ENCODE measurements at regions not wholly inside any gene's neighbourhood (a gene's known extent, or its start where the extent isn't known, plus 50 kb on each side); places are given as distances from the start of the nearest gene placed in this dataset.

DNA sequence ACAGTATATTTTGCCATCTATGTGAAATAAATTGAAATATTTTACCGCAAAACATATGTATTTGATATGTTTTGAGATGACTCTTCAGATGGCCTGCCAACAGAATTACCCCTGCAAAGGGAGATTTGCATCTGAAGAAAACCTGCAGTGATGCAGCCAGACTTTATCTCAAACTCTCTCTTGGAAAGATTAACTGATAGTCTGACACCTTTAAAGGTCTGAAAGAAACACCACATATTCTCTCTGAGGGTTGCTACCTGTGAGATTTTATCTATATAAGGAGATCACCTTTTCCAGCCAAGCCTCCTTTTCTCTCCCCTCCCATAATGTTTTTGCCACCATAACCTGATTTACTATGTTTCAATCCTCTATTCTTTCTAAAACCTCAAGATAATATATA, 1106.3 kb upstream of the IGFBP7 start:
- no peaks in the 10 kb centered on the region for H3K4me1 ChIP-seq
- intact Hi-C loops (cut with DNase I), result no loop called here
- no peak for ATAC-seq
- H3K36me3 ChIP-seq, result no peaks in the 10 kb centered on the region
- TF ChIP-seq, protein P1, sequence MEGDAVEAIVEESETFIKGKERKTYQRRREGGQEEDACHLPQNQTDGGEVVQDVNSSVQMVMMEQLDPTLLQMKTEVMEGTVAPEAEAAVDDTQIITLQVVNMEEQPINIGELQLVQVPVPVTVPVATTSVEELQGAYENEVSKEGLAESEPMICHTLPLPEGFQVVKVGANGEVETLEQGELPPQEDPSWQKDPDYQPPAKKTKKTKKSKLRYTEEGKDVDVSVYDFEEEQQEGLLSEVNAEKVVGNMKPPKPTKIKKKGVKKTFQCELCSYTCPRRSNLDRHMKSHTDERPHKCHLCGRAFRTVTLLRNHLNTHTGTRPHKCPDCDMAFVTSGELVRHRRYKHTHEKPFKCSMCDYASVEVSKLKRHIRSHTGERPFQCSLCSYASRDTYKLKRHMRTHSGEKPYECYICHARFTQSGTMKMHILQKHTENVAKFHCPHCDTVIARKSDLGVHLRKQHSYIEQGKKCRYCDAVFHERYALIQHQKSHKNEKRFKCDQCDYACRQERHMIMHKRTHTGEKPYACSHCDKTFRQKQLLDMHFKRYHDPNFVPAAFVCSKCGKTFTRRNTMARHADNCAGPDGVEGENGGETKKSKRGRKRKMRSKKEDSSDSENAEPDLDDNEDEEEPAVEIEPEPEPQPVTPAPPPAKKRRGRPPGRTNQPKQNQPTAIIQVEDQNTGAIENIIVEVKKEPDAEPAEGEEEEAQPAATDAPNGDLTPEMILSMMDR (IDR thresholded peaks at IDR 0.05), result no peak
- 82% methylated on average over 1 of the region's 1 CpG for WGBS, 2 donors
- no peaks in the 10 kb centered on the region for H3K9me3 ChIP-seq
- H3K4me3 ChIP-seq, result no peak overlapping the region
- H3K27me3 ChIP-seq, result no peaks in the 10 kb centered on the region
- no peak for FAIRE-seq
- H3K27ac ChIP-seq, result no peak overlapping the region
- no peak for DNase-seq

GRCh38 chr4:58214376-58214775, 1104.2 kb upstream of the IGFBP7 start:
- ATAC-seq, result no peak
- TF ChIP-seq, protein P1 (IDR thresholded peaks at IDR 0.05), result no peak
- no peaks in the 10 kb centered on the region for H3K36me3 ChIP-seq
- H3K27ac ChIP-seq, result no peak overlapping the region
- no peaks in the 10 kb centered on the region for H3K9me3 ChIP-seq
- H3K4me1 ChIP-seq, result no peaks in the 10 kb centered on the region
- no peak for FAIRE-seq
- WGBS, 2 donors, result 44 to 46% methylated on average over 3 of the region's 3 CpGs
- DNase-seq, result no peak
- H3K4me3 ChIP-seq, result no peak overlapping the region
- intact Hi-C loops (cut with DNase I), result no loop called here
- H3K27me3 ChIP-seq, result no peaks in the 10 kb centered on the region

GRCh38 chr4:58209551-58209950, 1099.4 kb upstream of the IGFBP7 start:
- Histone ChIP-seq H3K27ac (no peak overlapping the region), H3K4me3 (no peak overlapping the region), H3K9me3 (no peaks in the 10 kb centered on the region), H3K4me1 (no peaks in the 10 kb centered on the region), H3K36me3 (no peaks in the 10 kb centered on the region), H3K27me3 (no peaks in the 10 kb centered on the region)
- TF ChIP-seq, protein P1 (IDR thresholded peaks at IDR 0.05), result no peak
- WGBS, 2 donors, result 32 to 33% methylated on average over 2 of the region's 2 CpGs
- no peak for DNase-seq
- intact Hi-C loops (cut with DNase I), result no loop called here
- no peak for ATAC-seq
- FAIRE-seq, result no peak

- Histone ChIP-seq H3K9me3 (no peaks in the 10 kb centered on the region), H3K4me3 (no peak overlapping the region), H3K27ac (no peak overlapping the region), H3K27me3 (no peaks in the 10 kb centered on the region), H3K36me3 (no peaks in the 10 kb centered on the region), H3K4me1 (no peaks in the 10 kb centered on the region)
- DNase-seq, result no peak
- ATAC-seq, result no peak
- no peak for FAIRE-seq
- intact Hi-C loops (cut with DNase I), result no loop called here
- 44 to 64% methylated on average over 2 of the region's 2 CpGs for WGBS, 2 donors
- TF ChIP-seq, protein P1 (IDR thresholded peaks at IDR 0.05), result no peak
These were observed 1098.8 kb upstream of the IGFBP7 start for GRCh38 chr4:58209001-58209400.

GRCh38 chr4:58205446-58206235, 1095.5 kb upstream of the IGFBP7 start:
- no peak for ATAC-seq
- FAIRE-seq, result no peak
- WGBS, 2 donors, result 66 to 75% methylated on average over 3 of the region's 3 CpGs

More at GRCh38 chr4:58205446-58206235, 1095.5 kb upstream of the IGFBP7 start:
- Histone ChIP-seq H3K9me3 (no peaks in the 10 kb centered on the region), H3K27ac (no peak overlapping the region), H3K4me3 (no peak overlapping the region), H3K27me3 (no peaks in the 10 kb centered on the region), H3K36me3 (no peaks in the 10 kb centered on the region), H3K4me1 (no peaks in the 10 kb centered on the region)
- no peak for DNase-seq
- intact Hi-C loops (cut with DNase I), result no loop called here
- TF ChIP-seq, protein P1 (IDR thresholded peaks at IDR 0.05), result no peak

Data from pancreas (tissue), 10 donors.